Adrenal gland (tissue), 9 donors: ENCODE measurements at regions not wholly inside any gene's neighbourhood (a gene's known extent, or its start where the extent isn't known, plus 50 kb on each side); places are given as distances from the start of the nearest gene placed in this dataset.

Source experiments
- DNase-seq, 7 donors: peaks; one replicate each; pipeline ENCODE4 v3.0.0-alpha.2; 2019 to 2020
- H3K27ac ChIP-seq, 5 donors: fragments of 200-600 bp; sonication (generic) in 4 of 5; 1 replicate in 3 of 5; 2 replicates in 2 of 5; pipeline versions ENCODE4 v1.5.1 to v1.8.0; 2016 to 2020; ENCODE audit warnings: mild to moderate bottlenecking in 1 of 5
- H3K27me3 ChIP-seq: fragments of 200-600 bp; 2 replicates; pipeline ENCODE4 v1.8.0; 2021
- H3K36me3 ChIP-seq, 2 donors: fragments of 200-600 bp; replicated peaks in 1 of 2; 1 replicate in 1 of 2; 2 replicates in 1 of 2; pipeline versions ENCODE4 v1.5.1 to v1.8.0; 2018 to 2022
- H3K4me1 ChIP-seq, 2 donors: fragments of 200-600 bp; replicated peaks in 1 of 2; 1 replicate in 1 of 2; 2 replicates in 1 of 2; pipeline versions ENCODE4 v1.5.1 to v1.8.0; 2018 to 2021
- H3K4me3 ChIP-seq, 4 donors: fragments of 200-600 bp; sonication (generic) in 3 of 4; one replicate each; pipeline ENCODE4 v1.5.1; 2016 to 2018
- H3K9me3 ChIP-seq, 3 donors: fragments of 200-600 bp; sonication (generic) in 1 of 3; replicated peaks in 1 of 3; 1 replicate in 2 of 3; 2 replicates in 1 of 3; pipeline versions ENCODE4 v1.5.1 to v1.8.0; 2016 to 2021
- CTCF ChIP-seq, 6 experiments: fragments of 450-650 bp in 4 of 6; fragments of 200-600 bp in 2 of 6; sonication (generic) in 1 of 6; IDR thresholded peaks; 1 replicate in 5 of 6; 2 replicates in 1 of 6; pipeline versions ENCODE4 v1.5.1 to v1.8.0; 2016 to 2021; ENCODE audit warnings: antibody characterized with exemption in 6 of 6, mild to moderate bottlenecking in 2 of 6, moderate library complexity in 1 of 6
- POLR2A ChIP-seq, 2 donors: fragments of 450-650 bp; IDR thresholded peaks; one replicate each; pipeline ENCODE4 v1.6.1; 2017; ENCODE audit warnings: antibody characterized with exemption in 2 of 2, mild to moderate bottlenecking in 2 of 2, moderate library complexity in 1 of 2
- WGBS, 4 donors: extraction: QIAGEN DNeasy Blood & Tissue Kit in 2 of 4; methylation state at CpG; one replicate each; pipeline versions ENCODE4 v1.1.5 to v1.1.7; 2013 to 2017; 5-methylcytosine and 5-hydroxymethylcytosine counted together
- intact Hi-C, 2 donors: fragments of 100-400 bp; cut with DNase I; formaldehyde crosslinking; loops; one replicate each; pipeline versions ENCODE4 v1.14.1 to v1.15.0; 2022 to 2023
- donor health status: healthy with polysubstance abuse.
- donor health status: Bipolar disorder and iron deficiency.
- donor health status: DM: yes; HTN: yes; CAD: no.
- donor health status: DM: no; HTN: no; CAD: no.
- donor health status: DM: no; HTN: no; CAD: no.

GRCh38 chr11:87924125-87924524 is 251.1 kb downstream of the RAB38 start:
- DNase-seq: no peak
- Histone ChIP-seq H3K4me3 (no peak overlapping the region), H3K36me3 (no peaks in the 10 kb centered on the region), H3K9me3 (no peaks in the 10 kb centered on the region), H3K27ac (no peak overlapping the region), H3K4me1 (no peaks in the 10 kb centered on the region), H3K27me3 (no peaks in the 10 kb centered on the region)
- 33 to 80% (median 51%) methylated on average over 1 of the region's 1 CpG for WGBS, 4 donors
- intact Hi-C loops: no loop called here
- TF ChIP-seq POLR2A (IDR thresholded peaks at IDR 0.05) (no peak), CTCF (IDR thresholded peaks at IDR 0.05) (no peak)

DNA sequence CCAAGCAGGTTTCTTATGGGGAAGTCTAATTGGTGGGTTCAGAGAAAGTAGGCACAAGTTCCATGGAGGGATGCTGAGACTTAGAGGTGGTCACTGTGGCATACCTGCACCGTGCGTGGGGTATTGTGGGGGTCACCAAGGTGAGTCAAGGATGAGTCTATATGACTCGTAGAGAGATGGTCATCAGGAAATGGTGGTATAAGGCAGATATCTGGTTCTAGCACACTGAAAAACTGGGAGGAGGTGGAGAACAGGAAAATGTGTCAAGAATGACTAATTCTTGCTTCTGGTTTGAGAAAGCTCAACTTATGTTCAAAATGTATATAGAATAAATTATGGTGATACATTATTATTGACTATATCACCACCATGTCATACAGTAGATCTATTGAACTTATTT is 258.1 kb downstream of the RAB38 start:
- TF ChIP-seq POLR2A (IDR thresholded peaks at IDR 0.05) (no peak), CTCF (IDR thresholded peaks at IDR 0.05) (no peak)
- WGBS, 4 donors: 82 to 93% (median 91%) methylated on average over 3 of the region's 3 CpGs
- Histone ChIP-seq H3K9me3 (no peaks in the 10 kb centered on the region), H3K27me3 (no peaks in the 10 kb centered on the region), H3K27ac (no peak overlapping the region), H3K4me1 (no peaks in the 10 kb centered on the region), H3K36me3 (no peaks in the 10 kb centered on the region), H3K4me3 (no peak overlapping the region)
- intact Hi-C loops: no loop called here
- DNase-seq: no peak

GRCh38 chr11:87909178-87909577 is 266.1 kb downstream of the RAB38 start:
- H3K4me3 ChIP-seq: no peak overlapping the region
- H3K9me3 ChIP-seq: no peaks in the 10 kb centered on the region
- no peaks in the 10 kb centered on the region for H3K27me3 ChIP-seq
- TF ChIP-seq POLR2A (IDR thresholded peaks at IDR 0.05) (no peak), CTCF (IDR thresholded peaks at IDR 0.05) (no peak)
- DNase-seq: no peak
- 84 to 96% (median 91%) methylated on average over 2 of the region's 2 CpGs for WGBS, 4 donors
- H3K36me3 ChIP-seq: no peaks in the 10 kb centered on the region
- intact Hi-C loops: no loop called here
- no peaks in the 10 kb centered on the region for H3K4me1 ChIP-seq
- H3K27ac ChIP-seq: no peak overlapping the region

DNA sequence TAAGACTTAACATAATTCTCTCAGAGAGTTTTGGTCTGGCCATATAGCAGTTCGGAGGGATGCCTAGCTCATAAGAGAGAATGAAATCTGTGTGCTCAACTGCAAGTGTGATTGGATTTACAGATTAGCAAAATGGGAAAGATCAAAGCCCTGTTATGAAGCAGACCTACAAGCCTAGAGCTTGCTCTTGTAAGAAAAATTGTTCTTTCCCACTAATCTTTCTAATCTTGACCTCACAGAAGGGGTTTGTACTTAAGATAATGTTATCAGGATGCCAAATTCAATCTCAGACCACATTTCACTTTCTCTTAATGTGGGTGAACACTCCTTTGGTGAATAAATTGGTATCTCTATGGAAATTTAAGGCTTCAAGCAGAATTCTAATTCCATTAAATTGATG is 267.2 kb downstream of the RAB38 start:
- H3K36me3 ChIP-seq: no peaks in the 10 kb centered on the region
- H3K9me3 ChIP-seq: no peaks in the 10 kb centered on the region
- 81 to 90% (median 88%) methylated on average over 1 of the region's 1 CpG for WGBS, 4 donors
- no peaks in the 10 kb centered on the region for H3K27me3 ChIP-seq
- no peak for TF ChIP-seq POLR2A (IDR thresholded peaks at IDR 0.05)
- TF ChIP-seq CTCF (IDR thresholded peaks at IDR 0.05): no peak
- H3K4me1 ChIP-seq: no peaks in the 10 kb centered on the region
- H3K27ac ChIP-seq: no peak overlapping the region
- intact Hi-C loops: no loop called here
- H3K4me3 ChIP-seq: no peak overlapping the region
- DNase-seq: no peak
